VCaP (cell line): ENCODE measurements at regions not wholly inside any gene's neighbourhood (a gene's known extent, or its start where the extent isn't known, plus 50 kb on each side); places are given as distances from the start of the nearest gene placed in this dataset.
A peak's percentile ranks its signal among the peaks of the same experiment; 100 is the strongest.

Experiments used
- H3K27ac ChIP-seq: fragments of 450-650 bp; 2 replicates; pipeline ENCODE4 v1.5.1; 2017
- CTCF ChIP-seq: fragments of 450-650 bp; conservative IDR thresholded peaks from 2 replicates; pipeline ENCODE4 v1.5.1; 2017; ENCODE audit warnings: mild to moderate bottlenecking, moderate library complexity

GRCh38 chr2:64315291-64315960 is 138.5 kb upstream of the LGALSL start:
- no peak for TF ChIP-seq CTCF
- no peak overlapping the region for H3K27ac ChIP-seq

- no peak for TF ChIP-seq CTCF
- H3K27ac ChIP-seq: no peak overlapping the region
These were observed 136.1 kb upstream of the LGALSL start for GRCh38 chr2:64317707-64318475.

GRCh38 chr2:64318476-64318748 is 135.6 kb upstream of the LGALSL start:
- H3K27ac ChIP-seq: no peak overlapping the region
- TF ChIP-seq CTCF: no peak

- no peak for TF ChIP-seq CTCF
- H3K27ac ChIP-seq: no peak overlapping the region
These were observed 134.1 kb upstream of the LGALSL start for GRCh38 chr2:64319896-64320295.

GRCh38 chr2:64322433-64322832 is 131.5 kb upstream of the LGALSL start:
- peak overlapping the region; percentile 90 for H3K27ac ChIP-seq
- TF ChIP-seq CTCF: no peak

- no peak for TF ChIP-seq CTCF
- H3K27ac ChIP-seq: peak overlapping the region; percentile 90
These were observed 130.8 kb upstream of the LGALSL start for GRCh38 chr2:64323197-64323596.

- TF ChIP-seq CTCF: no peak
- H3K27ac ChIP-seq: peak overlapping the region; percentile 90
These were observed 129.1 kb upstream of the LGALSL start for GRCh38 chr2:64324746-64325410.
